ENCODE measurements at regions not wholly inside any gene's neighbourhood (a gene's known extent, or its start where the extent isn't known, plus 50 kb on each side); places are given as distances from the start of the nearest gene placed in this dataset.

GRCh38 chr3:107868449-107868848 is 222.4 kb downstream of the CD47 start:
- Histone ChIP-seq H3K79me2 (ENCODE audit: low read length) (no peaks in the 10 kb centered on the region), H3K4me3 (ENCODE audit: low read length) (no peak overlapping the region), H3K9me2 (replicated peaks; ENCODE audit: low read length) (no peaks in the 10 kb centered on the region), H4K20me1 (ENCODE audit: low read length) (no peaks in the 10 kb centered on the region), H3K27me3 (ENCODE audit: low read length) (no peaks in the 10 kb centered on the region), H2AFZ (ENCODE audit: low read length) (no peak overlapping the region), H3K9ac (ENCODE audit: low read length) (no peak overlapping the region), H3K4me1 (ENCODE audit: insufficient read depth, low read length) (peaks cover 21% of the 10 kb centered on the region), H3K36me3 (ENCODE audit: low read depth, low read length) (no peaks in the 10 kb centered on the region), H3K4me2 (ENCODE audit: low read length) (no peak overlapping the region), H3K9me3 (ENCODE audit: low read length) (no peaks in the 10 kb centered on the region), H3K27ac (ENCODE audit: low read length) (no peak overlapping the region), H3F3A (ENCODE audit: low read length, unreplicated experiment) (no peaks in the 10 kb centered on the region)
- POLR2A ChIA-PET (ENCODE audit: unreplicated experiment) = interaction anchor here (0.6 kb wide), 1 partner anchor 294 kb away, joined by 9 read pairs; no protein-coding TSS in a partner anchor
- intact Hi-C loops (cut with micrococcal nuclease) = no loop called here
- ATAC-seq = no peak
- CTCF ChIA-PET = no interaction called here
- no TSS peak for BruUV-seq (replicated peaks)
- no peak for TF ChIP-seq CTCF (conservative IDR thresholded peaks at IDR 0.05; ENCODE audit: low read depth, low read length)
- no peak for TF ChIP-seq EZH2phosphoT487 (IDR thresholded peaks at IDR 0.05; ENCODE audit: borderline replicate concordance, low read length)
- no peak for TF ChIP-seq EZH2 (IDR thresholded peaks at IDR 0.05; ENCODE audit: low read length, unreplicated experiment)
- no peak for DNase-seq

- no peaks in the 10 kb centered on the region for H3K79me2 ChIP-seq (ENCODE audit: low read length)
- intact Hi-C loops (cut with micrococcal nuclease) = no loop called here
- H3K27ac ChIP-seq (ENCODE audit: low read length) = no peak overlapping the region
- H3K9ac ChIP-seq (ENCODE audit: low read length) = no peak overlapping the region
- H3K4me3 ChIP-seq (ENCODE audit: low read length) = no peak overlapping the region
- DNase-seq (no peak), ATAC-seq (no peak)
- H3K4me2 ChIP-seq (ENCODE audit: low read length) = no peak overlapping the region
- no peaks in the 10 kb centered on the region for H3K4me1 ChIP-seq (ENCODE audit: insufficient read depth, low read length)
- TF ChIP-seq EZH2phosphoT487 (IDR thresholded peaks at IDR 0.05; ENCODE audit: borderline replicate concordance, low read length) = no peak
- TF ChIP-seq CTCF (conservative IDR thresholded peaks at IDR 0.05; ENCODE audit: low read depth, low read length) = no peak
- TF ChIP-seq EZH2 (IDR thresholded peaks at IDR 0.05; ENCODE audit: low read length, unreplicated experiment) = no peak
- no peaks in the 10 kb centered on the region for H3K9me2 ChIP-seq (replicated peaks; ENCODE audit: low read length)
- no TSS peak for BruUV-seq (replicated peaks)
- no peaks in the 10 kb centered on the region for H3K27me3 ChIP-seq (ENCODE audit: low read length)
- H4K20me1 ChIP-seq (ENCODE audit: low read length) = no peaks in the 10 kb centered on the region
- H2AFZ ChIP-seq (ENCODE audit: low read length) = no peak overlapping the region
- ChIA-PET CTCF (interaction anchor here (0.8 kb wide), 1 partner anchor 46 kb away, joined by 3 read pairs; no protein-coding TSS in a partner anchor), POLR2A (ENCODE audit: unreplicated experiment) (interaction anchor here (0.7 kb wide), 1 partner anchor 20 kb away, joined by 3 read pairs; no protein-coding TSS in a partner anchor)
- no peaks in the 10 kb centered on the region for H3F3A ChIP-seq (ENCODE audit: low read length, unreplicated experiment)
- H3K9me3 ChIP-seq (ENCODE audit: low read length) = no peaks in the 10 kb centered on the region
- H3K36me3 ChIP-seq (ENCODE audit: low read depth, low read length) = no peaks in the 10 kb centered on the region
Observed at GRCh38 chr3:107861904-107862303, 228.9 kb downstream of the CD47 start.

GRCh38 chr3:107861422-107861821 is 229.4 kb downstream of the CD47 start:
- TF ChIP-seq EZH2phosphoT487 (IDR thresholded peaks at IDR 0.05; ENCODE audit: borderline replicate concordance, low read length) (no peak), EZH2 (IDR thresholded peaks at IDR 0.05; ENCODE audit: low read length, unreplicated experiment) (no peak), CTCF (conservative IDR thresholded peaks at IDR 0.05; ENCODE audit: low read depth, low read length) (no peak)
- Histone ChIP-seq H3K36me3 (ENCODE audit: low read depth, low read length) (no peaks in the 10 kb centered on the region), H3K9ac (ENCODE audit: low read length) (no peak overlapping the region), H3K4me2 (ENCODE audit: low read length) (no peak overlapping the region), H3K4me3 (ENCODE audit: low read length) (no peak overlapping the region), H3K79me2 (ENCODE audit: low read length) (no peaks in the 10 kb centered on the region), H3K4me1 (ENCODE audit: insufficient read depth, low read length) (no peaks in the 10 kb centered on the region), H3K27me3 (ENCODE audit: low read length) (no peaks in the 10 kb centered on the region), H4K20me1 (ENCODE audit: low read length) (no peaks in the 10 kb centered on the region), H3K9me2 (replicated peaks; ENCODE audit: low read length) (no peaks in the 10 kb centered on the region), H3K27ac (ENCODE audit: low read length) (no peak overlapping the region), H3F3A (ENCODE audit: low read length, unreplicated experiment) (no peaks in the 10 kb centered on the region), H3K9me3 (ENCODE audit: low read length) (no peaks in the 10 kb centered on the region), H2AFZ (ENCODE audit: low read length) (no peak overlapping the region)
- DNase-seq = no peak
- intact Hi-C loops (cut with micrococcal nuclease) = no loop called here
- no peak for ATAC-seq
- BruUV-seq (replicated peaks) = no TSS peak
- POLR2A ChIA-PET (ENCODE audit: unreplicated experiment) = no interaction called here
- CTCF ChIA-PET = no interaction called here

Measured in PC-3 (cell line).